A549 (cell line): ENCODE measurements at regions not wholly inside any gene's neighbourhood (a gene's known extent, or its start where the extent isn't known, plus 50 kb on each side); places are given as distances from the start of the nearest gene placed in this dataset.

ENCODE experiments used
- HDAC2 ChIP-seq: fragments of 200-600 bp; sonication (generic); IDR thresholded peaks from 2 replicates; pipeline ENCODE4 v1.6.1; 2016
- JUNB ChIP-seq: fragments of >200 bp; sonication (Bioruptor Twin); formaldehyde crosslinking; IDR thresholded peaks from 2 replicates; pipeline ENCODE4 v1.6.1; 2016
- MAX ChIP-seq: IDR thresholded peaks from 2 replicates; pipeline ENCODE4 v1.6.1; 2012
- NFE2L2 ChIP-seq: fragments of 150-350 bp; conservative IDR thresholded peaks from 2 replicates; pipeline ENCODE4 v1.6.1; 2014; ENCODE audit warnings: low read length
- POLR2A ChIP-seq: IDR thresholded peaks from 2 replicates; pipeline ENCODE4 v1.6.1; 2012; ENCODE audit warnings: mild to moderate bottlenecking, low read length
- POLR2AphosphoS2 ChIP-seq: conservative IDR thresholded peaks from 2 replicates; pipeline ENCODE4 v1.6.1; 2012; ENCODE audit warnings: low read length, improper control_type of control experiment, inconsistent platforms
- TF ChIP-seq, protein P1 (sequence below): fragments of >200 bp; sonication (Bioruptor Twin); formaldehyde crosslinking; IDR thresholded peaks from 3 replicates; pipeline ENCODE4 v1.5.1; 2016
- TF ChIP-seq, protein P2 (sequence below): fragments of >200 bp; sonication (Bioruptor Twin); formaldehyde crosslinking; IDR thresholded peaks from 2 replicates; pipeline ENCODE4 v1.6.1; 2016
- TF ChIP-seq, protein P3 (sequence below): fragments of 450-650 bp; IDR thresholded peaks from 2 replicates; pipeline ENCODE4 v1.6.1; 2014; ENCODE audit warnings: antibody characterized with exemption

DNA sequence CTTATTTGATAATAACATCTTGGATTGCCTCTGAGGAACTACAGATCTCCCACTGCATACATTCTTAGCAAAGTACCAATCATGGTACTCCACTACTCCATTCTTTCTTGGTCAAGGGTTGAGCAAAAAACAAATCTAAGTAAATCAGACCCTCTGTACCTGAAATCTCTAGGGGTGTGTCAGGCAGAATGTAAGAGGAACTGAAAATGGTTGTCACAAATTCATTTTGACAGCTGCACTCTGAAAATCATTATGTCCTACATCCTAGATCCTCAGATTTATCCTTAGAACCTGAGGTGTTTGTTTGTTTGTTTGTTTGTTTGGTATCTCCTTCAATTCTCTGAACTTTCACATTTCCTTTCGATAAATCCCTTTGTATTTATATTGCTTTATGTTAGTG is 433.2 kb upstream of the BTBD3 start:
- TF ChIP-seq, protein P1, sequence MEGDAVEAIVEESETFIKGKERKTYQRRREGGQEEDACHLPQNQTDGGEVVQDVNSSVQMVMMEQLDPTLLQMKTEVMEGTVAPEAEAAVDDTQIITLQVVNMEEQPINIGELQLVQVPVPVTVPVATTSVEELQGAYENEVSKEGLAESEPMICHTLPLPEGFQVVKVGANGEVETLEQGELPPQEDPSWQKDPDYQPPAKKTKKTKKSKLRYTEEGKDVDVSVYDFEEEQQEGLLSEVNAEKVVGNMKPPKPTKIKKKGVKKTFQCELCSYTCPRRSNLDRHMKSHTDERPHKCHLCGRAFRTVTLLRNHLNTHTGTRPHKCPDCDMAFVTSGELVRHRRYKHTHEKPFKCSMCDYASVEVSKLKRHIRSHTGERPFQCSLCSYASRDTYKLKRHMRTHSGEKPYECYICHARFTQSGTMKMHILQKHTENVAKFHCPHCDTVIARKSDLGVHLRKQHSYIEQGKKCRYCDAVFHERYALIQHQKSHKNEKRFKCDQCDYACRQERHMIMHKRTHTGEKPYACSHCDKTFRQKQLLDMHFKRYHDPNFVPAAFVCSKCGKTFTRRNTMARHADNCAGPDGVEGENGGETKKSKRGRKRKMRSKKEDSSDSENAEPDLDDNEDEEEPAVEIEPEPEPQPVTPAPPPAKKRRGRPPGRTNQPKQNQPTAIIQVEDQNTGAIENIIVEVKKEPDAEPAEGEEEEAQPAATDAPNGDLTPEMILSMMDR: no peak
- no peak for TF ChIP-seq JUNB
- no peak for TF ChIP-seq MAX
- TF ChIP-seq POLR2A: no peak
- TF ChIP-seq, protein P2, sequence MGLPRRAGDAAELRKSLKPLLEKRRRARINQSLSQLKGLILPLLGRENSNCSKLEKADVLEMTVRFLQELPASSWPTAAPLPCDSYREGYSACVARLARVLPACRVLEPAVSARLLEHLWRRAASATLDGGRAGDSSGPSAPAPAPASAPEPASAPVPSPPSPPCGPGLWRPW: no peak
- no peak for TF ChIP-seq POLR2AphosphoS2
- TF ChIP-seq, protein P3, sequence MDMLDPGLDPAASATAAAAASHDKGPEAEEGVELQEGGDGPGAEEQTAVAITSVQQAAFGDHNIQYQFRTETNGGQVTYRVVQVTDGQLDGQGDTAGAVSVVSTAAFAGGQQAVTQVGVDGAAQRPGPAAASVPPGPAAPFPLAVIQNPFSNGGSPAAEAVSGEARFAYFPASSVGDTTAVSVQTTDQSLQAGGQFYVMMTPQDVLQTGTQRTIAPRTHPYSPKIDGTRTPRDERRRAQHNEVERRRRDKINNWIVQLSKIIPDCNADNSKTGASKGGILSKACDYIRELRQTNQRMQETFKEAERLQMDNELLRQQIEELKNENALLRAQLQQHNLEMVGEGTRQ: no peak
- no peak for TF ChIP-seq HDAC2
- no peak for TF ChIP-seq NFE2L2
